ENCODE measurements at regions not wholly inside any gene's neighbourhood (a gene's known extent, or its start where the extent isn't known, plus 50 kb on each side); places are given as distances from the start of the nearest gene placed in this dataset.

DNA sequence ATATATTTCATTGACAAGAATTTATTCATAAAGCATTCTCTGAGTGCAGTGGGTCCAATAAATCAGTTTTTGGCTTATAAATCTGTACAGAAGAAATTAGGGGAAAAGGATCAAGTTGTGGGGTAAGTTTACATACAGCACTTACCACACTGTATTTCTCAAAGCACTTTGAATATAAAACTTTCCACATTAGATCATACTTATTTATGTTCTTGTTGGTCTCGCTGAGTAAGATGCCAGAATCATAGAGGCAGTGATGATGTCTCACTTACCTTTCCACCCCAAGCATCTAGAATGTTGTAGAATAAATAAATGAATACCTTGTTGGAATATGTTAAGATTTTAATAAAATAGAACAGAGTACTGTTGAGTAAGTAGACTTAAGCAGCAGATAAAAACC lies 279.1 kb downstream of the PCDH20 start:
- ATAC-seq, result no peak
- TF ChIP-seq BACH2 (CRISPR knock-in tag; IDR thresholded peaks at IDR 0.05; ENCODE audit: borderline replicate concordance), result no peak
- TF ChIP-seq SNAI2 (CRISPR knock-in tag; IDR thresholded peaks at IDR 0.05), result no peak
- TF ChIP-seq, protein P1, sequence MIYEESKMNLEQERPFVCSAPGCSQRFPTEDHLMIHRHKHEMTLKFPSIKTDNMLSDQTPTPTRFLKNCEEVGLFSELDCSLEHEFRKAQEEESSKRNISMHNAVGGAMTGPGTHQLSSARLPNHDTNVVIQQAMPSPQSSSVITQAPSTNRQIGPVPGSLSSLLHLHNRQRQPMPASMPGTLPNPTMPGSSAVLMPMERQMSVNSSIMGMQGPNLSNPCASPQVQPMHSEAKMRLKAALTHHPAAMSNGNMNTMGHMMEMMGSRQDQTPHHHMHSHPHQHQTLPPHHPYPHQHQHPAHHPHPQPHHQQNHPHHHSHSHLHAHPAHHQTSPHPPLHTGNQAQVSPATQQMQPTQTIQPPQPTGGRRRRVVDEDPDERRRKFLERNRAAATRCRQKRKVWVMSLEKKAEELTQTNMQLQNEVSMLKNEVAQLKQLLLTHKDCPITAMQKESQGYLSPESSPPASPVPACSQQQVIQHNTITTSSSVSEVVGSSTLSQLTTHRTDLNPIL (CRISPR knock-in tag; IDR thresholded peaks at IDR 0.05; ENCODE audit: low read depth), result no peak
- TF ChIP-seq ARNTL (CRISPR knock-in tag; IDR thresholded peaks at IDR 0.05; ENCODE audit: borderline replicate concordance, low read depth), result no peak
- no peak for TF ChIP-seq TOX (CRISPR knock-in tag; IDR thresholded peaks at IDR 0.05; ENCODE audit: borderline replicate concordance)
- TF ChIP-seq RARB (CRISPR knock-in tag; IDR thresholded peaks at IDR 0.05), result no peak
- TF ChIP-seq ZNF565 (CRISPR knock-in tag; conservative IDR thresholded peaks at IDR 0.05; ENCODE audit: low read depth), result no peak
- TF ChIP-seq ZNF8 (CRISPR knock-in tag; IDR thresholded peaks at IDR 0.05), result no peak
- TF ChIP-seq GLIS3 (CRISPR knock-in tag; IDR thresholded peaks at IDR 0.05), result no peak
- TF ChIP-seq, protein P2, sequence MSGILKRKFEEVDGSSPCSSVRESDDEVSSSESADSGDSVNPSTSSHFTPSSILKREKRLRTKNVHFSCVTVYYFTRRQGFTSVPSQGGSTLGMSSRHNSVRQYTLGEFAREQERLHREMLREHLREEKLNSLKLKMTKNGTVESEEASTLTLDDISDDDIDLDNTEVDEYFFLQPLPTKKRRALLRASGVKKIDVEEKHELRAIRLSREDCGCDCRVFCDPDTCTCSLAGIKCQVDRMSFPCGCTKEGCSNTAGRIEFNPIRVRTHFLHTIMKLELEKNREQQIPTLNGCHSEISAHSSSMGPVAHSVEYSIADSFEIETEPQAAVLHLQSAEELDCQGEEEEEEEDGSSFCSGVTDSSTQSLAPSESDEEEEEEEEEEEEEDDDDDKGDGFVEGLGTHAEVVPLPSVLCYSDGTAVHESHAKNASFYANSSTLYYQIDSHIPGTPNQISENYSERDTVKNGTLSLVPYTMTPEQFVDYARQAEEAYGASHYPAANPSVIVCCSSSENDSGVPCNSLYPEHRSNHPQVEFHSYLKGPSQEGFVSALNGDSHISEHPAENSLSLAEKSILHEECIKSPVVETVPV (CRISPR knock-in tag; IDR thresholded peaks at IDR 0.05), result no peak
- TF ChIP-seq ISL1 (CRISPR knock-in tag; IDR thresholded peaks at IDR 0.05), result no peak
- no peak for TF ChIP-seq ZFP3 (CRISPR knock-in tag; IDR thresholded peaks at IDR 0.05)

DNA sequence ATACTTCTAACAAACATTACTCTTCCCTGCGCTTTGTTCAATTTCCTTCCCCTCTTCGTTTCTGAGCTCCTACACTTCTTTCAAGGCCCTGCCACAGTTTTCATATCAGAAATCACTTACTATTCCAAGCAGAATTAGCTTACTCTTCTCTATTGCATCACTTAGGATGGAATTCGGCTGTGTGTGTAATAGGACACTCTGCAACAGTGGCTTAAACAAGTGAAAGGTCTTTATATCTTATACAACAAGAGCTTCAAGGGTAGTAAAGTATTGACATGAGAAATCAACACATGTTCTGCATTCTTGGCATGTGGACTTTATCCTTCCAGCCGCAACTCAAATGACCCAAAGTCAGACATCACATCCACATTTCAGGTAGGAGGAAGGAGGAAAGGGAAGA lies 279.6 kb downstream of the PCDH20 start:
- ATAC-seq, result no peak
- TF ChIP-seq RARB (CRISPR knock-in tag; IDR thresholded peaks at IDR 0.05) (no peak), GLIS3 (CRISPR knock-in tag; IDR thresholded peaks at IDR 0.05) (no peak), ZNF8 (CRISPR knock-in tag; IDR thresholded peaks at IDR 0.05) (no peak), ZFP3 (CRISPR knock-in tag; IDR thresholded peaks at IDR 0.05) (no peak), TOX (CRISPR knock-in tag; IDR thresholded peaks at IDR 0.05; ENCODE audit: borderline replicate concordance) (no peak), ZNF565 (CRISPR knock-in tag; conservative IDR thresholded peaks at IDR 0.05; ENCODE audit: low read depth) (no peak), ESRRG (CRISPR knock-in tag; IDR thresholded peaks at IDR 0.05) (no peak), CSDC2 (CRISPR knock-in tag; IDR thresholded peaks at IDR 0.05) (no peak), ZFP30 (CRISPR knock-in tag; IDR thresholded peaks at IDR 0.05) (no peak), BACH2 (CRISPR knock-in tag; IDR thresholded peaks at IDR 0.05; ENCODE audit: borderline replicate concordance) (no peak), ZNF70 (CRISPR knock-in tag; IDR thresholded peaks at IDR 0.05) (no peak), TCF4 (CRISPR knock-in tag; IDR thresholded peaks at IDR 0.05; ENCODE audit: borderline replicate concordance) (no peak), PPARA (CRISPR knock-in tag; IDR thresholded peaks at IDR 0.05; ENCODE audit: borderline replicate concordance) (no peak), SNAI2 (CRISPR knock-in tag; IDR thresholded peaks at IDR 0.05) (no peak), ZC3H10 (CRISPR knock-in tag; IDR thresholded peaks at IDR 0.05) (no peak), OSR1 (CRISPR knock-in tag; IDR thresholded peaks at IDR 0.05) (no peak)
- TF ChIP-seq, protein P2 (CRISPR knock-in tag; IDR thresholded peaks at IDR 0.05), result no peak
- TF ChIP-seq, protein P3, sequence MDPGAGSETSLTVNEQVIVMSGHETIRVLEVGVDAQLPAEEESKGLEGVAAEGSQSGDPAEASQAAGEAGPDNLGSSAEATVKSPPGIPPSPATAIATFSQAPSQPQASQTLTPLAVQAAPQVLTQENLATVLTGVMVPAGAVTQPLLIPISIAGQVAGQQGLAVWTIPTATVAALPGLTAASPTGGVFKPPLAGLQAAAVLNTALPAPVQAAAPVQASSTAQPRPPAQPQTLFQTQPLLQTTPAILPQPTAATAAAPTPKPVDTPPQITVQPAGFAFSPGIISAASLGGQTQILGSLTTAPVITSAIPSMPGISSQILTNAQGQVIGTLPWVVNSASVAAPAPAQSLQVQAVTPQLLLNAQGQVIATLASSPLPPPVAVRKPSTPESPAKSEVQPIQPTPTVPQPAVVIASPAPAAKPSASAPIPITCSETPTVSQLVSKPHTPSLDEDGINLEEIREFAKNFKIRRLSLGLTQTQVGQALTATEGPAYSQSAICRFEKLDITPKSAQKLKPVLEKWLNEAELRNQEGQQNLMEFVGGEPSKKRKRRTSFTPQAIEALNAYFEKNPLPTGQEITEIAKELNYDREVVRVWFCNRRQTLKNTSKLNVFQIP (CRISPR knock-in tag; IDR thresholded peaks at IDR 0.05; ENCODE audit: borderline replicate concordance, low read depth), result no peak

DNA sequence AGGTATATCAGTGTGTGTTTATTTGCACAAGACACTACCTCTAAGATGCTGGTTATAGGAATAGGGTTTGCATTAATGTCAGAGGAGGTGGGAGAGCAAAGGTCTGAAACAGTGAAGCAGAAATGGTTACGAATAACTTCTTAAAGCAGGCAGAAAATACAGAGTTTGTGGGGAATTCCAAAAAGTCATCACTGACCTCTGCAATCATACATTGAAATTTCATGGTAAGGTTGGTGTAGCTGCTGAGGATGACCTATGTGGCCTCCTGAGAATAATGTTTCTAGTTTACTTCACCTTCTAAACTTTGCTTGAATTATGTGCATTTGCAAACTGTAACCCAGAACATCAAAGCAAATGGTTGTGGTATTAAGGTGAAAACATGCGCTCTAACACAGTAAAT lies 280.1 kb downstream of the PCDH20 start:
- ATAC-seq, result no peak
- no peak for TF ChIP-seq ZFP3 (CRISPR knock-in tag; IDR thresholded peaks at IDR 0.05)
- no peak for TF ChIP-seq GLIS3 (CRISPR knock-in tag; IDR thresholded peaks at IDR 0.05)
- TF ChIP-seq, protein P3 (CRISPR knock-in tag; IDR thresholded peaks at IDR 0.05; ENCODE audit: borderline replicate concordance, low read depth), result no peak
- no peak for TF ChIP-seq TCF4 (CRISPR knock-in tag; IDR thresholded peaks at IDR 0.05; ENCODE audit: borderline replicate concordance)
- TF ChIP-seq TOX (CRISPR knock-in tag; IDR thresholded peaks at IDR 0.05; ENCODE audit: borderline replicate concordance), result no peak
- TF ChIP-seq CSDC2 (CRISPR knock-in tag; IDR thresholded peaks at IDR 0.05), result no peak
- no peak for TF ChIP-seq ZC3H10 (CRISPR knock-in tag; IDR thresholded peaks at IDR 0.05)
- TF ChIP-seq, protein P4, sequence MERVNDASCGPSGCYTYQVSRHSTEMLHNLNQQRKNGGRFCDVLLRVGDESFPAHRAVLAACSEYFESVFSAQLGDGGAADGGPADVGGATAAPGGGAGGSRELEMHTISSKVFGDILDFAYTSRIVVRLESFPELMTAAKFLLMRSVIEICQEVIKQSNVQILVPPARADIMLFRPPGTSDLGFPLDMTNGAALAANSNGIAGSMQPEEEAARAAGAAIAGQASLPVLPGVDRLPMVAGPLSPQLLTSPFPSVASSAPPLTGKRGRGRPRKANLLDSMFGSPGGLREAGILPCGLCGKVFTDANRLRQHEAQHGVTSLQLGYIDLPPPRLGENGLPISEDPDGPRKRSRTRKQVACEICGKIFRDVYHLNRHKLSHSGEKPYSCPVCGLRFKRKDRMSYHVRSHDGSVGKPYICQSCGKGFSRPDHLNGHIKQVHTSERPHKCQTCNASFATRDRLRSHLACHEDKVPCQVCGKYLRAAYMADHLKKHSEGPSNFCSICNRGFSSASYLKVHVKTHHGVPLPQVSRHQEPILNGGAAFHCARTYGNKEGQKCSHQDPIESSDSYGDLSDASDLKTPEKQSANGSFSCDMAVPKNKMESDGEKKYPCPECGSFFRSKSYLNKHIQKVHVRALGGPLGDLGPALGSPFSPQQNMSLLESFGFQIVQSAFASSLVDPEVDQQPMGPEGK (CRISPR knock-in tag; IDR thresholded peaks at IDR 0.05; ENCODE audit: borderline replicate concordance), result no peak
- no peak for TF ChIP-seq ZFP30 (CRISPR knock-in tag; IDR thresholded peaks at IDR 0.05)
- TF ChIP-seq, protein P5, sequence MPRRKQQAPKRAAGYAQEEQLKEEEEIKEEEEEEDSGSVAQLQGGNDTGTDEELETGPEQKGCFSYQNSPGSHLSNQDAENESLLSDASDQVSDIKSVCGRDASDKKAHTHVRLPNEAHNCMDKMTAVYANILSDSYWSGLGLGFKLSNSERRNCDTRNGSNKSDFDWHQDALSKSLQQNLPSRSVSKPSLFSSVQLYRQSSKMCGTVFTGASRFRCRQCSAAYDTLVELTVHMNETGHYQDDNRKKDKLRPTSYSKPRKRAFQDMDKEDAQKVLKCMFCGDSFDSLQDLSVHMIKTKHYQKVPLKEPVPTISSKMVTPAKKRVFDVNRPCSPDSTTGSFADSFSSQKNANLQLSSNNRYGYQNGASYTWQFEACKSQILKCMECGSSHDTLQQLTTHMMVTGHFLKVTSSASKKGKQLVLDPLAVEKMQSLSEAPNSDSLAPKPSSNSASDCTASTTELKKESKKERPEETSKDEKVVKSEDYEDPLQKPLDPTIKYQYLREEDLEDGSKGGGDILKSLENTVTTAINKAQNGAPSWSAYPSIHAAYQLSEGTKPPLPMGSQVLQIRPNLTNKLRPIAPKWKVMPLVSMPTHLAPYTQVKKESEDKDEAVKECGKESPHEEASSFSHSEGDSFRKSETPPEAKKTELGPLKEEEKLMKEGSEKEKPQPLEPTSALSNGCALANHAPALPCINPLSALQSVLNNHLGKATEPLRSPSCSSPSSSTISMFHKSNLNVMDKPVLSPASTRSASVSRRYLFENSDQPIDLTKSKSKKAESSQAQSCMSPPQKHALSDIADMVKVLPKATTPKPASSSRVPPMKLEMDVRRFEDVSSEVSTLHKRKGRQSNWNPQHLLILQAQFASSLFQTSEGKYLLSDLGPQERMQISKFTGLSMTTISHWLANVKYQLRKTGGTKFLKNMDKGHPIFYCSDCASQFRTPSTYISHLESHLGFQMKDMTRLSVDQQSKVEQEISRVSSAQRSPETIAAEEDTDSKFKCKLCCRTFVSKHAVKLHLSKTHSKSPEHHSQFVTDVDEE (CRISPR knock-in tag; IDR thresholded peaks at IDR 0.05), result no peak
- TF ChIP-seq, protein P1 (CRISPR knock-in tag; IDR thresholded peaks at IDR 0.05; ENCODE audit: low read depth), result no peak

Data from SK-N-SH treated with all-trans-retinoic acid at 6 μM for 48 hours (cell line).